GM19351 (cell line): ENCODE measurements at regions not wholly inside any gene's neighbourhood (a gene's known extent, or its start where the extent isn't known, plus 50 kb on each side); places are given as distances from the start of the nearest gene placed in this dataset.

Source experiments
- ATAC-seq: cut with Tn5 transposase; IDR thresholded peaks from one replicate; pipeline ENCODE4 v1.9.1; 2021; ENCODE audit warnings: mild to moderate bottlenecking, moderate library complexity; ENCODE audit not compliant: unreplicated experiment

DNA sequence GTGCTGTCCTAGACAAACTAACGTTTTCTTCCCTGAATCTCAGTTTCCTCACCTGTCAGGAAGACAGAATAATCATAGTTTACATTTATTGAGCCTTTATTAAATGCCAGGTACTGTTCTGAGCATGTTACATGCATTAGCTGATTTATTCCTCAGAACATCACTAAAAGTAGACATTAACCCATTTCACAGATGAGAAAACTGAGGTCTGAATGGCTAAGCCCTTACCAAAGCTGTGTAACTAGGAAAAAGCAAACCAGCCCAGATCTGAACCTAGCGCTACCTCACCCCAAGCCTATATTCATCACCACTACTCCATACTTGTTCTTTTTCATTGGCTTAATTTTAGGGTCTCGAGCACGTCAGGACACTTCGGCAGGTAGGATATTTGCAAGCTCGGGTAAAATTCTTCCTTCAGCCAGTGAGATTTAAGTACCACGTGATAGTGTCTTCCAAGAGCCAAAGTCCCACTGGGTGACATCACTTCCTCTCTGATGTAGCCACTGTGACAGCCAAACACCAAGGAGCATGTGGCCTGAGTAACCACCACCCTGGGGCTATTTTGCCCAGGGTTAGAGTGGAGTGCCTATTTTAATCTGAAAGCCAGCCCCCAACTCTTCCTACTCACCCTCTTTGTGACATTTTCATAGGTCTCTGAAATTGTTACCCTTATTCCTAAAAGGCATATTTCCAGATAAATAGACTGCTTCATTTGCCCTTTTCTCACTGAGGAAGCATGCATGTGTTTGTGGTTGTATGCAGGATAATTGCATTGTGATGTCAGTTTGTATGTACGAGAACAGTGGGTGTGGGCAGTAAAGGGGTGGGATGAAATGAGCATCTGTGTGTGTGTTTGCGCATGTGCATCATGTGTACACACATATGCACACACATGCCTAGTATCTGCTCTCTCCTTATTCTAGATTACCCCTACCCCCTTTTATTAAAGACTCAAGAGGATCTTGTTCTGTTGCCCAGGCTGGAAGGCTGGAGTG, 62.2 kb upstream of the WSCD2 start:
- ATAC-seq = no peak

DNA sequence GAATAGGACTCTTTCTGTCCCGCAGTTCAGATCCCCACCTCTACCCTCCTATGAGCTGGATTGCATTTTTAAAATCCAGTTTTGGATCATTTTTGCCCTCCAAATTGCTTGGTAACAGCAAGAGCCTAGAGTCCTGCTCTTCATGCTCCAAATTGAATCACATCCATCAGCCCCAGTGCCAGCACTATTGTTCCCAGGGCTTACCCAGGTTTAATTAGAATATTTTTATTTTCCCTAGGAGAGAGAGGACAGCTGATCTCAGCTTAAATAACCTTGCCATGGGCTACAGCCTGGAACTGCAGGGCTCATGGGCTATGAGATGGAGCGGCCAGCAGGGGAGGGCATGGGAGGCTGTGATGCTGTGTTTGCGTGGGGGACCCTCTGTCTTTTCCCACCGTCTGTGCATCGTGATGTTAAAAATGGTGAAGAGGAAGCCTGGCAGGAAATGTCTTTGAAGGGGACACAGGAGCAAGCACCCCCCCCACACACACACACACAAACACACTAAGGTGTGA, 59.4 kb upstream of the WSCD2 start:
- no peak for ATAC-seq

- ATAC-seq = no peak
Observed at GRCh38 chr12:108075561-108075960, 53.5 kb upstream of the WSCD2 start.

GRCh38 chr12:108076556-108076955, 52.5 kb upstream of the WSCD2 start:
- ATAC-seq = no peak

- no peak for ATAC-seq
Observed at GRCh38 chr12:108078428-108078827, 50.7 kb upstream of the WSCD2 start.
